ENCODE measurements at regions not wholly inside any gene's neighbourhood (a gene's known extent, or its start where the extent isn't known, plus 50 kb on each side); places are given as distances from the start of the nearest gene placed in this dataset.

GRCh38 chr13:68908879-68909278, 1198.7 kb upstream of the ATXN8OS start (continued):
- TF ChIP-seq, protein P1, sequence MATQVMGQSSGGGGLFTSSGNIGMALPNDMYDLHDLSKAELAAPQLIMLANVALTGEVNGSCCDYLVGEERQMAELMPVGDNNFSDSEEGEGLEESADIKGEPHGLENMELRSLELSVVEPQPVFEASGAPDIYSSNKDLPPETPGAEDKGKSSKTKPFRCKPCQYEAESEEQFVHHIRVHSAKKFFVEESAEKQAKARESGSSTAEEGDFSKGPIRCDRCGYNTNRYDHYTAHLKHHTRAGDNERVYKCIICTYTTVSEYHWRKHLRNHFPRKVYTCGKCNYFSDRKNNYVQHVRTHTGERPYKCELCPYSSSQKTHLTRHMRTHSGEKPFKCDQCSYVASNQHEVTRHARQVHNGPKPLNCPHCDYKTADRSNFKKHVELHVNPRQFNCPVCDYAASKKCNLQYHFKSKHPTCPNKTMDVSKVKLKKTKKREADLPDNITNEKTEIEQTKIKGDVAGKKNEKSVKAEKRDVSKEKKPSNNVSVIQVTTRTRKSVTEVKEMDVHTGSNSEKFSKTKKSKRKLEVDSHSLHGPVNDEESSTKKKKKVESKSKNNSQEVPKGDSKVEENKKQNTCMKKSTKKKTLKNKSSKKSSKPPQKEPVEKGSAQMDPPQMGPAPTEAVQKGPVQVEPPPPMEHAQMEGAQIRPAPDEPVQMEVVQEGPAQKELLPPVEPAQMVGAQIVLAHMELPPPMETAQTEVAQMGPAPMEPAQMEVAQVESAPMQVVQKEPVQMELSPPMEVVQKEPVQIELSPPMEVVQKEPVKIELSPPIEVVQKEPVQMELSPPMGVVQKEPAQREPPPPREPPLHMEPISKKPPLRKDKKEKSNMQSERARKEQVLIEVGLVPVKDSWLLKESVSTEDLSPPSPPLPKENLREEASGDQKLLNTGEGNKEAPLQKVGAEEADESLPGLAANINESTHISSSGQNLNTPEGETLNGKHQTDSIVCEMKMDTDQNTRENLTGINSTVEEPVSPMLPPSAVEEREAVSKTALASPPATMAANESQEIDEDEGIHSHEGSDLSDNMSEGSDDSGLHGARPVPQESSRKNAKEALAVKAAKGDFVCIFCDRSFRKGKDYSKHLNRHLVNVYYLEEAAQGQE (IDR thresholded peaks at IDR 0.05) = no peak
- TF ChIP-seq YY1 (IDR thresholded peaks at IDR 0.05) (no peak), SP1 (IDR thresholded peaks at IDR 0.05) (no peak), TAF1 (conservative IDR thresholded peaks at IDR 0.05) (no peak)

DNA sequence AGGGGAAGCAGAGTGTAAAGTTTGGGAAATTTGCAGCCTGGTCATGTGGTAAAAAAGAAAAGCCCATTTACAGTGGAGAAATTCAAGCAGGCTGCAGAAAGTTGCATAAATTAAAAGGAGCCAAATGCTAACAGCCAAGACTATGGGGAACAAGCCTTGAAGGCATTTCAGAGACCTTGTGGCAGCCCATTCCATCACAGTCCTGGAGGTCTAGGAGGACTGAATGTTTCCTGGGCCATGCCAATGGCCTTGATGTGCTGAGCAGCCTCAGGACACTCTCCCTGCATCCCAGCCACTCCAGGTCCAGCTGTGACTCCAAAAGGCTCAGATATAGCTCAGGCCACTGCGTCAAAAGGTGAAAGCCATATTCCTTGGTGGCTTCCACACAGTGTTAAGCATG, 1202.4 kb upstream of the ATXN8OS start:
- TF ChIP-seq GABPA (IDR thresholded peaks at IDR 0.05 in 1 of 2, conservative IDR thresholded peaks at IDR 0.05 in 1 of 2) (no peak), RAD21 (IDR thresholded peaks at IDR 0.05) (no peak), HNF4G (IDR thresholded peaks at IDR 0.05) (no peak), FOXA1 (IDR thresholded peaks at IDR 0.05) (no peak), EGR1 (IDR thresholded peaks at IDR 0.05; ENCODE audit: low read depth in 2 of 2) (no peak), NR2F2 (IDR thresholded peaks at IDR 0.05) (no peak), RXRA (IDR thresholded peaks at IDR 0.05) (no peak)
- TF ChIP-seq, protein P2, sequence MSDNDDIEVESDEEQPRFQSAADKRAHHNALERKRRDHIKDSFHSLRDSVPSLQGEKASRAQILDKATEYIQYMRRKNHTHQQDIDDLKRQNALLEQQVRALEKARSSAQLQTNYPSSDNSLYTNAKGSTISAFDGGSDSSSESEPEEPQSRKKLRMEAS (IDR thresholded peaks at IDR 0.05) = no peak
- TF ChIP-seq, protein P3, sequence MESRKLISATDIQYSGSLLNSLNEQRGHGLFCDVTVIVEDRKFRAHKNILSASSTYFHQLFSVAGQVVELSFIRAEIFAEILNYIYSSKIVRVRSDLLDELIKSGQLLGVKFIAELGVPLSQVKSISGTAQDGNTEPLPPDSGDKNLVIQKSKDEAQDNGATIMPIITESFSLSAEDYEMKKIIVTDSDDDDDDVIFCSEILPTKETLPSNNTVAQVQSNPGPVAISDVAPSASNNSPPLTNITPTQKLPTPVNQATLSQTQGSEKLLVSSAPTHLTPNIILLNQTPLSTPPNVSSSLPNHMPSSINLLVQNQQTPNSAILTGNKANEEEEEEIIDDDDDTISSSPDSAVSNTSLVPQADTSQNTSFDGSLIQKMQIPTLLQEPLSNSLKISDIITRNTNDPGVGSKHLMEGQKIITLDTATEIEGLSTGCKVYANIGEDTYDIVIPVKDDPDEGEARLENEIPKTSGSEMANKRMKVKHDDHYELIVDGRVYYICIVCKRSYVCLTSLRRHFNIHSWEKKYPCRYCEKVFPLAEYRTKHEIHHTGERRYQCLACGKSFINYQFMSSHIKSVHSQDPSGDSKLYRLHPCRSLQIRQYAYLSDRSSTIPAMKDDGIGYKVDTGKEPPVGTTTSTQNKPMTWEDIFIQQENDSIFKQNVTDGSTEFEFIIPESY (IDR thresholded peaks at IDR 0.05) = no peak
- 52% methylated on average over 1 of the region's 1 CpG for WGBS
- Histone ChIP-seq H3K36me3 (ENCODE audit: control insufficient read depth in 4 of 4, insufficient read depth in 3 of 4, low read depth in 1 of 4, low read length in 3 of 4) (no peaks in the 10 kb centered on the region), H3K9ac (ENCODE audit: low read depth in 1 of 2, low read length in 2 of 2) (no peak overlapping the region), H3K27ac (ENCODE audit: low read depth in 1 of 2, low read length in 2 of 2) (no peak overlapping the region), H3K4me1 (ENCODE audit: control insufficient read depth in 4 of 4, insufficient read depth in 4 of 4, low read length in 3 of 4) (no peaks in the 10 kb centered on the region), H3K9me3 (ENCODE audit: control insufficient read depth in 4 of 4, low read length in 3 of 4) (peaks cover 0 to 1% (median 0%) of the 10 kb centered on the region in 4 donors), H3K4me3 (ENCODE audit: low read depth in 1 of 3, low read length in 3 of 3) (no peak overlapping the region), H3K27me3 (ENCODE audit: control insufficient read depth in 4 of 4, insufficient read depth in 4 of 4, low read length in 3 of 4) (no peaks in the 10 kb centered on the region)
- no peak for DNase-seq (ENCODE audit: low spot score)

- Histone ChIP-seq H3K4me1 (ENCODE audit: control insufficient read depth in 4 of 4, insufficient read depth in 4 of 4, low read length in 3 of 4) (no peaks in the 10 kb centered on the region), H3K4me3 (ENCODE audit: low read depth in 1 of 3, low read length in 3 of 3) (no peak overlapping the region), H3K27ac (ENCODE audit: low read depth in 1 of 2, low read length in 2 of 2) (no peak overlapping the region), H3K36me3 (ENCODE audit: control insufficient read depth in 4 of 4, insufficient read depth in 3 of 4, low read depth in 1 of 4, low read length in 3 of 4) (no peaks in the 10 kb centered on the region), H3K27me3 (ENCODE audit: control insufficient read depth in 4 of 4, insufficient read depth in 4 of 4, low read length in 3 of 4) (no peaks in the 10 kb centered on the region), H3K9me3 (ENCODE audit: control insufficient read depth in 4 of 4, low read length in 3 of 4) (peaks cover 0 to 5% (median 0%) of the 10 kb centered on the region in 4 donors), H3K9ac (ENCODE audit: low read depth in 1 of 2, low read length in 2 of 2) (no peak overlapping the region)
- DNase-seq (ENCODE audit: low spot score) = no peak
- TF ChIP-seq RAD21 (IDR thresholded peaks at IDR 0.05) (no peak), FOXA1 (IDR thresholded peaks at IDR 0.05) (no peak), HNF4G (IDR thresholded peaks at IDR 0.05) (no peak), ATF3 (IDR thresholded peaks at IDR 0.05) (no peak)
- TF ChIP-seq, protein P2 (IDR thresholded peaks at IDR 0.05) = no peak
Measured at GRCh38 chr13:68897331-68897928, 1210.2 kb upstream of the ATXN8OS start.
